ENCODE measurements at regions not wholly inside any gene's neighbourhood (a gene's known extent, or its start where the extent isn't known, plus 50 kb on each side); places are given as distances from the start of the nearest gene placed in this dataset.

GRCh38 chr12:105562199-105562971 is 231.9 kb downstream of the C12orf75 start:
- TF ChIP-seq POLR2AphosphoS5 (IDR thresholded peaks at IDR 0.05; ENCODE audit: insufficient read depth in 1 of 2, low read depth in 1 of 2), result peak in 1 of 2 donors; percentile 45
- TF ChIP-seq POLR2A (IDR thresholded peaks at IDR 0.05), result no peak
- Histone ChIP-seq H3K4me3 (peak overlapping the region in 1 of 2 donors; percentile 18), H3K9me3 (no peaks in the 10 kb centered on the region), H3K27ac (no peak overlapping the region), H3K36me3 (no peaks in the 10 kb centered on the region), H3K27me3 (no peaks in the 10 kb centered on the region), H3K4me1 (no peaks in the 10 kb centered on the region)
- no peak for DNase-seq (ENCODE audit: extremely low spot score in 2 of 2)
- intact Hi-C loops (cut with DNase I), result no loop called here

DNA sequence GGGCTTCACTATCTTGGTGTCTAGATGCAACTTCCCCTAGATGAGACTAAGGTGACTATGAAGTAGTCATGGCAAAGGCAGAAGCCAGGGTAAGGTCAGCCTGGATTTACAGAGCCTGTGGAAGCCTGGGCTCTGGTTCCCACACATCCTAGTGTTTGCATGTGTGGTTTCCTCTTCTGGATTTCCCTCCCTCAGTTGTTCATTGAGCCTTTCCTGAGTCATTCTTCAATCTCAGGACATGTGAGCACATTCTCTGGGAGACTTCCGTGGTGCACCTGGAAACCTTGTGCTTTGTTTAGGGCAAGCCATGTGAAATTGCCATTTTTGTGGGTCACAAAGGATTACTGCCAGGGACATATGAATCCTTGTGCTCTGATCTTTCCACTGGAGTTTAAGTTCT is 236.6 kb downstream of the C12orf75 start:
- intact Hi-C loops (cut with DNase I), result no loop called here
- no peaks in the 10 kb centered on the region for H3K27me3 ChIP-seq
- TF ChIP-seq, protein P1, sequence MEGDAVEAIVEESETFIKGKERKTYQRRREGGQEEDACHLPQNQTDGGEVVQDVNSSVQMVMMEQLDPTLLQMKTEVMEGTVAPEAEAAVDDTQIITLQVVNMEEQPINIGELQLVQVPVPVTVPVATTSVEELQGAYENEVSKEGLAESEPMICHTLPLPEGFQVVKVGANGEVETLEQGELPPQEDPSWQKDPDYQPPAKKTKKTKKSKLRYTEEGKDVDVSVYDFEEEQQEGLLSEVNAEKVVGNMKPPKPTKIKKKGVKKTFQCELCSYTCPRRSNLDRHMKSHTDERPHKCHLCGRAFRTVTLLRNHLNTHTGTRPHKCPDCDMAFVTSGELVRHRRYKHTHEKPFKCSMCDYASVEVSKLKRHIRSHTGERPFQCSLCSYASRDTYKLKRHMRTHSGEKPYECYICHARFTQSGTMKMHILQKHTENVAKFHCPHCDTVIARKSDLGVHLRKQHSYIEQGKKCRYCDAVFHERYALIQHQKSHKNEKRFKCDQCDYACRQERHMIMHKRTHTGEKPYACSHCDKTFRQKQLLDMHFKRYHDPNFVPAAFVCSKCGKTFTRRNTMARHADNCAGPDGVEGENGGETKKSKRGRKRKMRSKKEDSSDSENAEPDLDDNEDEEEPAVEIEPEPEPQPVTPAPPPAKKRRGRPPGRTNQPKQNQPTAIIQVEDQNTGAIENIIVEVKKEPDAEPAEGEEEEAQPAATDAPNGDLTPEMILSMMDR (IDR thresholded peaks at IDR 0.05), result no peak
- TF ChIP-seq POLR2A (IDR thresholded peaks at IDR 0.05) (no peak), POLR2AphosphoS5 (IDR thresholded peaks at IDR 0.05; ENCODE audit: insufficient read depth in 1 of 2, low read depth in 1 of 2) (no peak)
- no peaks in the 10 kb centered on the region for H3K4me1 ChIP-seq
- H3K9me3 ChIP-seq, result no peaks in the 10 kb centered on the region
- no peaks in the 10 kb centered on the region for H3K36me3 ChIP-seq
- H3K4me3 ChIP-seq, result no peak overlapping the region
- no peak for DNase-seq (ENCODE audit: extremely low spot score in 2 of 2)
- no peak overlapping the region for H3K27ac ChIP-seq

- intact Hi-C loops (cut with DNase I), result no loop called here
- no peaks in the 10 kb centered on the region for H3K27me3 ChIP-seq
- TF ChIP-seq, protein P1 (IDR thresholded peaks at IDR 0.05), result no peak
- no peak for TF ChIP-seq POLR2A (IDR thresholded peaks at IDR 0.05)
- no peak for TF ChIP-seq POLR2AphosphoS5 (IDR thresholded peaks at IDR 0.05; ENCODE audit: insufficient read depth in 1 of 2, low read depth in 1 of 2)
Observed at GRCh38 chr12:105569886-105570285, 239.4 kb downstream of the C12orf75 start.

DNA sequence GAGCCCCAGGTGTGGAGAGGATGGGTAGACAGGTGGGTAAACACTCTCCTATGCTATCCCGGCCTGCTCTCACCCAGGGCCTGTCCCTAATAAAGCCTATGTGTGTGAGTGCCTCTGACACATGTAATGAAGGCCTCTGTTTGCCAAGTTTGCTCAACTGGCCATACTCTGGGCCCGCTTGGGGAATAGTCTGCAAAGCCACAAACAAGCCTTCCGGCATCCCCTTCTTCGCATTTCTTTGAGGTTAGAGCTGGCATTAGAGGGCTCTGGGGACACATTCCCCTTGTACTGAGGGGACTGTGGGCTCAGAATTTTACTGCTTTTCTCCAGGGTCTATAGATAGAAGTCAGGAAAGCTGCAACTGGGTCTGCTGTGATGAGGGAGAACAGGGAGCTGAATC is 240.5 kb downstream of the C12orf75 start:
- Histone ChIP-seq H3K27me3 (no peaks in the 10 kb centered on the region), H3K9me3 (no peaks in the 10 kb centered on the region), H3K4me3 (no peak overlapping the region), H3K4me1 (no peaks in the 10 kb centered on the region), H3K36me3 (no peaks in the 10 kb centered on the region), H3K27ac (no peak overlapping the region)
- intact Hi-C loops (cut with DNase I), result no loop called here
- DNase-seq (ENCODE audit: extremely low spot score in 2 of 2), result no peak
- no peak for TF ChIP-seq POLR2AphosphoS5 (IDR thresholded peaks at IDR 0.05; ENCODE audit: insufficient read depth in 1 of 2, low read depth in 1 of 2)
- TF ChIP-seq, protein P1 (IDR thresholded peaks at IDR 0.05), result no peak
- TF ChIP-seq POLR2A (IDR thresholded peaks at IDR 0.05), result no peak

More at GRCh38 chr12:105569886-105570285, 239.4 kb downstream of the C12orf75 start:
- Histone ChIP-seq H3K4me1 (no peaks in the 10 kb centered on the region), H3K9me3 (no peaks in the 10 kb centered on the region), H3K4me3 (no peak overlapping the region), H3K36me3 (no peaks in the 10 kb centered on the region), H3K27ac (no peak overlapping the region)
- DNase-seq (ENCODE audit: extremely low spot score in 2 of 2), result no peak

- Histone ChIP-seq H3K9me3 (no peaks in the 10 kb centered on the region), H3K36me3 (no peaks in the 10 kb centered on the region), H3K4me1 (no peaks in the 10 kb centered on the region), H3K4me3 (no peak overlapping the region), H3K27ac (no peak overlapping the region), H3K27me3 (no peaks in the 10 kb centered on the region)
- TF ChIP-seq, protein P1 (IDR thresholded peaks at IDR 0.05), result no peak
- no peak for TF ChIP-seq POLR2A (IDR thresholded peaks at IDR 0.05)
- TF ChIP-seq POLR2AphosphoS5 (IDR thresholded peaks at IDR 0.05; ENCODE audit: insufficient read depth in 1 of 2, low read depth in 1 of 2), result no peak
- intact Hi-C loops (cut with DNase I), result no loop called here
- no peak for DNase-seq (ENCODE audit: extremely low spot score in 2 of 2)
Observed at GRCh38 chr12:105573574-105573973, 243.1 kb downstream of the C12orf75 start.
